ENCODE measurements at regions not wholly inside any gene's neighbourhood (a gene's known extent, or its start where the extent isn't known, plus 50 kb on each side); places are given as distances from the start of the nearest gene placed in this dataset.
"Not testable (repeated sequence)": the region's sequence is repeated elsewhere in the genome, so short reads cannot be mapped to it uniquely, and the experiment has no call there.

- DNase-seq, result no peak
These were observed 299.8 kb upstream of the PRKD1 start for GRCh38 chr14:30227436-30227835.

- DNase-seq, result no peak
These were observed 300.2 kb upstream of the PRKD1 start for GRCh38 chr14:30227876-30228275.

- DNase-seq, result no peak
These were observed 303.1 kb upstream of the PRKD1 start for GRCh38 chr14:30230719-30231118.

- DNase-seq, result no peak
These were observed 307.3 kb upstream of the PRKD1 start for GRCh38 chr14:30234966-30235365.

- no peak for DNase-seq
These were observed 307.8 kb upstream of the PRKD1 start for GRCh38 chr14:30235485-30235884.

GRCh38 chr14:30238936-30239335 lies 311.3 kb upstream of the PRKD1 start:
- no peak for DNase-seq

GRCh38 chr14:30240018-30240417 lies 312.4 kb upstream of the PRKD1 start:
- no peak for DNase-seq

- no peak for DNase-seq
These were observed 313.0 kb upstream of the PRKD1 start for GRCh38 chr14:30240685-30241084.

GRCh38 chr14:30242744-30243143 lies 315.1 kb upstream of the PRKD1 start:
- DNase-seq, result no peak

- no peak for DNase-seq
These were observed 315.6 kb upstream of the PRKD1 start for GRCh38 chr14:30243207-30243606.

GRCh38 chr14:30243805-30244204 lies 315.2 kb upstream of the G2E3 start:
- no peak for DNase-seq

- DNase-seq, result not testable (repeated sequence)
These were observed 314.6 kb upstream of the G2E3 start for GRCh38 chr14:30244348-30244747.

- no peak for DNase-seq
These were observed 307.9 kb upstream of the G2E3 start for GRCh38 chr14:30251017-30251416.

GRCh38 chr14:30251557-30252100 lies 307.3 kb upstream of the G2E3 start:
- DNase-seq, result no peak

GRCh38 chr14:30252151-30252550 lies 306.8 kb upstream of the G2E3 start:
- no peak for DNase-seq

GRCh38 chr14:30252783-30253674 lies 305.9 kb upstream of the G2E3 start:
- no peak for DNase-seq

- DNase-seq, result no peak
These were observed 302.3 kb upstream of the G2E3 start for GRCh38 chr14:30256627-30257026.

GRCh38 chr14:30257946-30258661 lies 300.9 kb upstream of the G2E3 start:
- DNase-seq, result no peak

- DNase-seq, result no peak
These were observed 297.9 kb upstream of the G2E3 start for GRCh38 chr14:30260833-30261607.

- DNase-seq, result no peak
These were observed 294.8 kb upstream of the G2E3 start for GRCh38 chr14:30264161-30264560.

GRCh38 chr14:30266290-30266689 lies 292.7 kb upstream of the G2E3 start:
- no peak for DNase-seq

- DNase-seq, result no peak
These were observed 291.8 kb upstream of the G2E3 start for GRCh38 chr14:30267141-30267540.
